Calu3 (cell line): ENCODE measurements at regions not wholly inside any gene's neighbourhood (a gene's known extent, or its start where the extent isn't known, plus 50 kb on each side); places are given as distances from the start of the nearest gene placed in this dataset.

ENCODE experiments used
- BruUV-seq: library from RNA; stranded (reverse); fragments of 400-500 nt; replicated peaks from 2 replicates; lab custom pipeline; 2021; lab: Mats Ljungman, UMichigan
- CTCF ChIA-PET: fragments of 300-600 bp; sonication (Branson Sonifier 250); formaldehyde crosslinking; loops from one replicate; lab custom pipeline; 2022; ENCODE audit warnings: antibody characterized with exemption; lab: Charles Lee
- DNase-seq: peaks from one replicate; pipeline ENCODE4 v3.0.0; 2022
- H3K27ac Mint-ChIP-seq: one replicate; pipeline ENCODE4 v1.8.0; 2022; ENCODE audit warnings: mixed read lengths; ENCODE audit not compliant: unreplicated experiment
- H3K27me3 Mint-ChIP-seq: one replicate; pipeline ENCODE4 v1.8.0; 2022; ENCODE audit warnings: mixed read lengths; ENCODE audit not compliant: unreplicated experiment
- H3K36me3 Mint-ChIP-seq: one replicate; pipeline ENCODE4 v1.8.0; 2022; ENCODE audit warnings: mild to moderate bottlenecking, moderate library complexity, mixed read lengths; ENCODE audit not compliant: insufficient read depth, unreplicated experiment
- H3K4me1 Mint-ChIP-seq: one replicate; pipeline ENCODE4 v1.8.0; 2022; ENCODE audit warnings: mild to moderate bottlenecking, low read depth, mixed read lengths; ENCODE audit not compliant: unreplicated experiment
- H3K4me3 Mint-ChIP-seq: one replicate; pipeline ENCODE4 v1.8.0; 2022; ENCODE audit warnings: mild to moderate bottlenecking, low read depth, moderate library complexity, mixed read lengths; ENCODE audit not compliant: unreplicated experiment
- H3K9me3 Mint-ChIP-seq: one replicate; pipeline ENCODE4 v1.8.0; 2022; ENCODE audit warnings: low read depth, mixed read lengths; ENCODE audit not compliant: unreplicated experiment
- intact Hi-C: fragments of 100-400 bp; cut with micrococcal nuclease; formaldehyde crosslinking; loops from one replicate; pipeline ENCODE4 v1.10.0; 2022; ENCODE audit not compliant: unreplicated experiment
- TF ChIP-seq, protein P1 (sequence below): fragments of 200-600 bp; IDR thresholded peaks from one replicate; pipeline ENCODE4 v1.8.0; 2022; ENCODE audit warnings: antibody characterized with exemption; ENCODE audit not compliant: unreplicated experiment

DNA sequence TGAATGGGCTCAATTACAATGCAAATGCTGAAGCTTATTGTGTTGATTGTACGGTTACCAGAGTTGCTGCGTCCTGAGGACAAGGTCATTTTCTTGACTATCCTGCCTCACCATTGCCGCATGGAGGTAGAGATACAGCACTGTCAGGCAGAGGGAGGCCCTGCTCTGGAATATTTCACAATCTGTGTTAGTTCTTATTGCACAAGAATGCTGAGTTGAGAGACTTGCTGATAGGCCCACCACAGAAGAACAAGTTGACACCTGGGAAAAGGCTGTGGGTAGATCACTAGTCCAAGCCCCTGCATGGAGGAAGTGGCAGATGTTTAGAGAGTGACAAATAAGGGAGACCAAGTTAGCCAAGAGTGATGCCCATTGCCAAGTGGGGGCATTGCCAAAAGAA is 344.5 kb upstream of the ITGA1 start:
- no peaks in the 10 kb centered on the region for H3K36me3 Mint-ChIP-seq
- CTCF ChIA-PET, result no interaction called here
- H3K9me3 Mint-ChIP-seq, result no peaks in the 10 kb centered on the region
- no peak overlapping the region for H3K4me3 Mint-ChIP-seq
- intact Hi-C loops, result no loop called here
- H3K27ac Mint-ChIP-seq, result no peak overlapping the region
- DNase-seq, result no peak
- TF ChIP-seq, protein P1, sequence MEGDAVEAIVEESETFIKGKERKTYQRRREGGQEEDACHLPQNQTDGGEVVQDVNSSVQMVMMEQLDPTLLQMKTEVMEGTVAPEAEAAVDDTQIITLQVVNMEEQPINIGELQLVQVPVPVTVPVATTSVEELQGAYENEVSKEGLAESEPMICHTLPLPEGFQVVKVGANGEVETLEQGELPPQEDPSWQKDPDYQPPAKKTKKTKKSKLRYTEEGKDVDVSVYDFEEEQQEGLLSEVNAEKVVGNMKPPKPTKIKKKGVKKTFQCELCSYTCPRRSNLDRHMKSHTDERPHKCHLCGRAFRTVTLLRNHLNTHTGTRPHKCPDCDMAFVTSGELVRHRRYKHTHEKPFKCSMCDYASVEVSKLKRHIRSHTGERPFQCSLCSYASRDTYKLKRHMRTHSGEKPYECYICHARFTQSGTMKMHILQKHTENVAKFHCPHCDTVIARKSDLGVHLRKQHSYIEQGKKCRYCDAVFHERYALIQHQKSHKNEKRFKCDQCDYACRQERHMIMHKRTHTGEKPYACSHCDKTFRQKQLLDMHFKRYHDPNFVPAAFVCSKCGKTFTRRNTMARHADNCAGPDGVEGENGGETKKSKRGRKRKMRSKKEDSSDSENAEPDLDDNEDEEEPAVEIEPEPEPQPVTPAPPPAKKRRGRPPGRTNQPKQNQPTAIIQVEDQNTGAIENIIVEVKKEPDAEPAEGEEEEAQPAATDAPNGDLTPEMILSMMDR, result no peak
- no peaks in the 10 kb centered on the region for H3K4me1 Mint-ChIP-seq
- BruUV-seq, result no TSS peak
- no peaks in the 10 kb centered on the region for H3K27me3 Mint-ChIP-seq

DNA sequence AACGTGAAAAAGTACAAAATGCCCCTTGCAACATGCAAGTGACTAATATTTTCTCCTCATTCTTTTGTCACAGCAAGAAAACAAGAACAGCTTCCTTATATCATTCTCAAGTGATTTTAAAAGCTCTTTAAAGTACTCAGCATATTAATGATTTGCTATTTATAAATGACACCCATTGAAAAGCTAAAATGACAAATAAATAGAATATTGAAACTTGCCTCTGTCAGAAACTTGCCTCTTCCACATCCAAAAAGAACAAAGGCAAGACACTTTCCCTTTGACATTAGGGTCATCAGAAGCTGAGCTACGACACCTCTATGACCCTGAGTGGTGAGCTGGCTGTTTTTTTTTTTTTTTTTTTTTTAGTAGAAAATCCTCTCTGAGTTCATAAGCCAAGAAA is 339.6 kb upstream of the ITGA1 start:
- intact Hi-C loops, result no loop called here
- Mint-ChIP-seq H3K4me3 (no peak overlapping the region), H3K4me1 (no peaks in the 10 kb centered on the region), H3K27ac (no peak overlapping the region), H3K9me3 (no peaks in the 10 kb centered on the region), H3K36me3 (no peaks in the 10 kb centered on the region), H3K27me3 (no peaks in the 10 kb centered on the region)
- CTCF ChIA-PET, result no interaction called here
- TF ChIP-seq, protein P1, result no peak
- no peak for DNase-seq
- BruUV-seq, result no TSS peak

DNA sequence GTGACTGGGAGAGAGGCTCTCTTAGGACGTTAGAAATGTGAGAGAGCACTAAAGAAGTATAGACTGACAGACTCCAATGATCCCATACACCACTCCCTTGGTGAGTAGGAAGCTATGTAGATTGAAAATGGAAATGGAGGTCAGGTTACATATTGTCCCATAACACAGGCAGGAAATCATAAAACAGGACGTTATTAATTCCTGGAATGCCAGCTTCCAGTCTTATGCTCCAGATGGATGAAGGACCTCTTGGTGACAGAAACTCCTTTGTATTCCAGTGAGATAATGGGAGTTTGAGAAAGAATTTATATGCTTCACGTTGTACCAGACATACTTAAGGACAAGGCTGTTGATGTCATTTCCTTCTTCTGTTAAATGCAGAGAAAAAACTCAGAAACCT is 338.2 kb upstream of the ITGA1 start:
- H3K9me3 Mint-ChIP-seq, result no peaks in the 10 kb centered on the region
- CTCF ChIA-PET, result no interaction called here
- TF ChIP-seq, protein P1, result no peak
- DNase-seq, result no peak
- no peaks in the 10 kb centered on the region for H3K36me3 Mint-ChIP-seq
- no peaks in the 10 kb centered on the region for H3K4me1 Mint-ChIP-seq
- BruUV-seq, result no TSS peak
- H3K27me3 Mint-ChIP-seq, result no peaks in the 10 kb centered on the region
- no peak overlapping the region for H3K27ac Mint-ChIP-seq
- no peak overlapping the region for H3K4me3 Mint-ChIP-seq
- intact Hi-C loops, result no loop called here

DNA sequence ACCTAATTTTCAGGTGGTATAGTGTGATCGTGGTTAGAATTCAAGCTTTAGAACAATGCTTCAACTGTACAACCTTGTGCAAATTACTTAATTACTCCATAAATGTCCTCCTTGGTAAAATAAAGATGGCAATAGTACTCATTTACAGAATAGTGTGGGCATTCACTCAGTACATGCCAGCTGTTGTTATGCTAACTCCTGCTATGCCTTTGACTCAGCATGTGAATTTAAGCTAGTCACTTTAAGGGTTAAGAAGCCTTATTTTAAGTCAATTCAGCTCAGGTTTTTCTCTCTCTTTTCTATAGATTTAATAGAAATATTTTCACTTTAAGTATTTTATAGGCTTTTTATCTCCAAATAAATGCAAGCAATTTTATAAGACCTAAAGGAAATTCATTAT is 335.6 kb upstream of the ITGA1 start:
- Mint-ChIP-seq H3K27ac (no peak overlapping the region), H3K36me3 (no peaks in the 10 kb centered on the region), H3K4me1 (no peaks in the 10 kb centered on the region), H3K9me3 (no peaks in the 10 kb centered on the region), H3K27me3 (no peaks in the 10 kb centered on the region), H3K4me3 (no peak overlapping the region)
- CTCF ChIA-PET, result interaction anchor here (0.5 to 0.8 kb wide), 2 partner anchors 68 to 1923 kb away, joined by 3 to 4 read pairs; no protein-coding TSS in a partner anchor
- intact Hi-C loops, result no loop called here
- DNase-seq, result no peak
- no TSS peak for BruUV-seq
- TF ChIP-seq, protein P1, result no peak

DNA sequence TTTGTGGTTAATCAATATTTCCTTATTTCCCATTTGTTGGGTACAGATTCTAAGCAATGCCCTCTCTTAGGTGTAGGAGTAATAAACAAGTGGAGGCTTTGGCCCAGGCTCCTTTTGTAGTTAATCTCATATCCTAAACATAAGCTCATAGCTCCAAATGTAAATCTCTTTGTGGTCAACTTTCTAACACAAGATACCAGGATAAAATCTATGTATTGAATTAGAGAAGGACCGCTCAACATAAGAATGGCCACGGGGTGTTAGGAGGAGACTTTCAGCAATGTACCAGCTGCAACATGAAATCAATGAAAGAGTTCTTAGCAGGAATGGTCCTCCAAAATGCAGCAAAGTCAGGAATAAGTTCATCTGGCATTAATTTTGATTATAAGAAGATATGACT is 334.5 kb upstream of the ITGA1 start:
- Mint-ChIP-seq H3K9me3 (no peaks in the 10 kb centered on the region), H3K36me3 (no peaks in the 10 kb centered on the region), H3K27ac (no peak overlapping the region), H3K27me3 (no peaks in the 10 kb centered on the region), H3K4me3 (no peak overlapping the region), H3K4me1 (no peaks in the 10 kb centered on the region)
- no TSS peak for BruUV-seq
- no peak for DNase-seq
- intact Hi-C loops, result no loop called here
- CTCF ChIA-PET, result no interaction called here
- TF ChIP-seq, protein P1, result no peak
